ENCODE measurements at regions not wholly inside any gene's neighbourhood (a gene's known extent, or its start where the extent isn't known, plus 50 kb on each side); places are given as distances from the start of the nearest gene placed in this dataset.

DNA sequence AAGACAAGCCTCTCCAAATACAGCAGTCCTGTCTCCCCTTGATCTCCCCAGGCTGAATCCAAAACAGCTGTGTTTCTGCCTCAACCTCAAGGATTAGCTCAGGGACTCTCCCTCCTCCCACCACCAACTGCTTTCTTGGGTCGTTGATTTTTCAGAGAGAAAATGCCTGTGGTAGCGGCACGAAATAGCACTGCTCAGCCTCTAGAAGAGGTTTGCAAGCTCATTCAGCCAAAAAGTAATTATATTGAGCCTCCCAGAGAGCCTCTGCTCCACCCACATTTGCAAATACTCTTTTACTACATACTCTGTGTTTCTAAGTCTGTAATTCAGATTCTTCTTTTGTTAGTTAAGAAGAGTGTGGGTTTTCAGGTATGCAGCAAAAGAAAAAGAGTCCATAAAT, 396.4 kb upstream of the TNP1 start:
- Histone ChIP-seq H3K4me3 (ENCODE audit: low read depth, low read length) (no peak overlapping the region), H3K4me1 (ENCODE audit: control insufficient read depth, insufficient read depth, low read length) (no peaks in the 10 kb centered on the region), H3K36me3 (ENCODE audit: control insufficient read depth, insufficient read depth, low read length) (no peaks in the 10 kb centered on the region), H3K27me3 (ENCODE audit: control insufficient read depth, insufficient read depth, low read length) (no peaks in the 10 kb centered on the region), H3K9me3 (ENCODE audit: control insufficient read depth, insufficient read depth, low read length) (no peaks in the 10 kb centered on the region), H3K27ac (ENCODE audit: low read depth, low read length) (no peak overlapping the region)
- peak in 2 of 6 donors; percentile 44 to 75 for DNase-seq (ENCODE audit: low read depth in 4 of 6, low spot score in 6 of 6)
- WGBS (ENCODE audit: insufficient coverage): no CpG with 5 or more reads among the region's 3 CpGs

DNA sequence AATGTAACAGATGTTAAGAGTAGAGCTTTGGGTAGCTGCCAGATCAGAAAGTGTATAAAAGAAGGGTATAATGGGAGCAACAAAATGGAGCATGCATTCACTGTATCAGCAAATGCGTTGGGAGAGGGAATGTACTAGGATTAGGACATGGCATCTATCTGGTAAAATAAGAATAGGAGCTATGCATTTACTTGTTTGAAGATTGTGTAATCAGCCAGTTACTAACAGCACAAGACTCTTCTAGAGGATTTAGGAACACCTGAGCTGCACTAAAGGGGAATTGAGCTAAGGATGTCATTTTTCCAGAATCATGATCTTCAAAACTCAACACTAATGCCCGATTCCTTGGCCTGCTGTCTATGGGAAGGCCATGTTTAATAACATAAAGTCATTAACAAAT, 394.2 kb upstream of the TNP1 start:
- Histone ChIP-seq H3K9me3 (ENCODE audit: control insufficient read depth, insufficient read depth, low read length) (no peaks in the 10 kb centered on the region), H3K4me1 (ENCODE audit: control insufficient read depth, insufficient read depth, low read length) (peaks cover 10% of the 10 kb centered on the region), H3K36me3 (ENCODE audit: control insufficient read depth, insufficient read depth, low read length) (no peaks in the 10 kb centered on the region), H3K27me3 (ENCODE audit: control insufficient read depth, insufficient read depth, low read length) (no peaks in the 10 kb centered on the region), H3K4me3 (ENCODE audit: low read depth, low read length) (no peak overlapping the region), H3K27ac (ENCODE audit: low read depth, low read length) (no peak overlapping the region)
- WGBS (ENCODE audit: insufficient coverage): no CpG with 5 or more reads among the region's 2 CpGs
- peak in 1 of 6 donors; percentile 43 for DNase-seq (ENCODE audit: low read depth in 4 of 6, low spot score in 6 of 6)

DNA sequence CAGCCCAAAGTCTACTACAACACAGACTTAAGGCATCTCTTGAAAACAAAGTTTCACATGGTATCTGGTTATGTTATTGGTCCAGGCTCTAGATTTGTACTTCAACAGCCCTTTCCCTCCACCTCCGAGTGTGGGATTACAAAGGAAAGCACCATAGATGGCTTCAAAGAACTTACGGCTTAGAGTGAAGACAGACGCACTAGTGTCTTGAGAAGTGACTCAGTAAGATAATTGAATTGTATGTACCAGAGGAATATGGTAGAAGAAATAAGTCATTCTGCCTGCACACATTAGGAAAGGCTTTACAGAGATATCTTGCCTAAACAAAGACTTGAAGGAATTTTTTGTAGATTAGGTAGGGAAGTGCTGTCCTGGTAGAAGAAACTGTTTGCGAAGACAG, 392.3 kb upstream of the TNP1 start:
- WGBS (ENCODE audit: insufficient coverage): 100% methylated on average over 3 of the region's 4 CpGs

GRCh38 chr2:217250013-217250524, 390.2 kb upstream of the TNP1 start:
- Histone ChIP-seq H3K4me1 (ENCODE audit: control insufficient read depth, insufficient read depth, low read length) (peaks cover 28% of the 10 kb centered on the region), H3K27me3 (ENCODE audit: control insufficient read depth, insufficient read depth, low read length) (no peaks in the 10 kb centered on the region), H3K27ac (ENCODE audit: low read depth, low read length) (peak overlapping the region; percentile 54), H3K4me3 (ENCODE audit: low read depth, low read length) (no peak overlapping the region), H3K9me3 (ENCODE audit: control insufficient read depth, insufficient read depth, low read length) (no peaks in the 10 kb centered on the region), H3K36me3 (ENCODE audit: control insufficient read depth, insufficient read depth, low read length) (no peaks in the 10 kb centered on the region)
- WGBS (ENCODE audit: insufficient coverage): 20% methylated on average over 1 of the region's 4 CpGs
- DNase-seq (ENCODE audit: low read depth in 4 of 6, low spot score in 6 of 6): peak in 3 of 6 donors; percentile 33 to 88 (median 53)

More for the DNA sequence above, 392.3 kb upstream of the TNP1 start:
- DNase-seq (ENCODE audit: low read depth in 4 of 6, low spot score in 6 of 6): no peak
- Histone ChIP-seq H3K9me3 (ENCODE audit: control insufficient read depth, insufficient read depth, low read length) (no peaks in the 10 kb centered on the region), H3K36me3 (ENCODE audit: control insufficient read depth, insufficient read depth, low read length) (no peaks in the 10 kb centered on the region), H3K4me3 (ENCODE audit: low read depth, low read length) (no peak overlapping the region), H3K27ac (ENCODE audit: low read depth, low read length) (no peak overlapping the region), H3K27me3 (ENCODE audit: control insufficient read depth, insufficient read depth, low read length) (no peaks in the 10 kb centered on the region), H3K4me1 (ENCODE audit: control insufficient read depth, insufficient read depth, low read length) (peaks cover 28% of the 10 kb centered on the region)

DNA sequence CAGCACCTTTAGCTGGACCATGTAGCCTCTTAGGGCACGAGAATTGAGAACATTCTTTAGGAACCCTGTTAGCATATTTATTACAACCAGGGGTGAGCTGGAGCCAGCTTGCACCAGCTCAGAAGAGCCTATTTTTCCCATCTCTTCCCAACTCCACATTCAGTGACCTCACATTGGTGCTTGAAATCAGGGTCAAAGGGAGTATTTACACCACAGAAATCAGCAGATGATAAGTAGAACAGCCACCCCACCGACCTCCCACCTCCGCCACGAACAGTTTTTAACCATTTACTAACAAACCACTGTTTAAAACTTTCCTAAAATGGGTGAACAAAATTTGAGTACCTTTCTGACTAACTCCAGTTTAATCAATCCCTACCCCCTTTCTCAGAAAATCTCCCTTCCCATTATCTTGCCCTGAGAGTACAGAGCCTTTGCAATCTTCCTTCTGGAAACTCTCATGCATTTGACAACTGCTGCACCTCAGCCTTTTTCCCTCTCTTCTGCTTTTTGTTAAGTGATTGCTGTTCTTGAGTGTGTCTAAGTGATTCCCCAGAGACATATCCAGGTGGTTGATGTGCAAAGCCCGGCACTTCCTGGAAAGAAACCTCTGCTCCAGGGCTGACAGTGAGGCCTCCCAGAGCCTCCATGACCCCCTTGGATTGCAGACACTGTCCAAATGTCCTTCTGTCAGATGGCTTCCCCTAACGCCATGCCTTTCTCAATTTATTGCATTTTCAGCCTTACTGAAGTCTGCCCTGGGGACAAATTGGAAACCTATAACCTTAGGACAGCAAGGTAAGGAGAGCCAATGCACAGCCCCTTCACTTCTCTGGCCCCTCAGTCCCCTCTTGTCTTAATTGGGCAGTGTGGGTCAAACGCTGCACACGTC, 389.5 kb upstream of the TNP1 start:
- DNase-seq (ENCODE audit: low read depth in 4 of 6, low spot score in 6 of 6): peak in 1 of 6 donors; percentile 58
- no peaks in the 10 kb centered on the region for H3K9me3 ChIP-seq (ENCODE audit: control insufficient read depth, insufficient read depth, low read length)
- H3K36me3 ChIP-seq (ENCODE audit: control insufficient read depth, insufficient read depth, low read length): no peaks in the 10 kb centered on the region
- no peaks in the 10 kb centered on the region for H3K27me3 ChIP-seq (ENCODE audit: control insufficient read depth, insufficient read depth, low read length)
- WGBS (ENCODE audit: insufficient coverage): 48% methylated on average over 7 of the region's 8 CpGs
- no peak overlapping the region for H3K4me3 ChIP-seq (ENCODE audit: low read depth, low read length)
- H3K4me1 ChIP-seq (ENCODE audit: control insufficient read depth, insufficient read depth, low read length): peaks cover 28% of the 10 kb centered on the region
- H3K27ac ChIP-seq (ENCODE audit: low read depth, low read length): peak overlapping the region; percentile 80

GRCh38 chr2:217248312-217248935, 388.6 kb upstream of the TNP1 start:
- no peaks in the 10 kb centered on the region for H3K9me3 ChIP-seq (ENCODE audit: control insufficient read depth, insufficient read depth, low read length)
- no peak overlapping the region for H3K4me3 ChIP-seq (ENCODE audit: low read depth, low read length)
- H3K4me1 ChIP-seq (ENCODE audit: control insufficient read depth, insufficient read depth, low read length): peaks cover 28% of the 10 kb centered on the region
- 26% methylated on average over 8 of the region's 9 CpGs for WGBS (ENCODE audit: insufficient coverage)
- peak overlapping the region; percentile 80 for H3K27ac ChIP-seq (ENCODE audit: low read depth, low read length)
- peak; percentile 75 to 97 (median 87) for DNase-seq (ENCODE audit: low read depth in 4 of 6, low spot score in 6 of 6)
- no peaks in the 10 kb centered on the region for H3K27me3 ChIP-seq (ENCODE audit: control insufficient read depth, insufficient read depth, low read length)
- no peaks in the 10 kb centered on the region for H3K36me3 ChIP-seq (ENCODE audit: control insufficient read depth, insufficient read depth, low read length)

DNA sequence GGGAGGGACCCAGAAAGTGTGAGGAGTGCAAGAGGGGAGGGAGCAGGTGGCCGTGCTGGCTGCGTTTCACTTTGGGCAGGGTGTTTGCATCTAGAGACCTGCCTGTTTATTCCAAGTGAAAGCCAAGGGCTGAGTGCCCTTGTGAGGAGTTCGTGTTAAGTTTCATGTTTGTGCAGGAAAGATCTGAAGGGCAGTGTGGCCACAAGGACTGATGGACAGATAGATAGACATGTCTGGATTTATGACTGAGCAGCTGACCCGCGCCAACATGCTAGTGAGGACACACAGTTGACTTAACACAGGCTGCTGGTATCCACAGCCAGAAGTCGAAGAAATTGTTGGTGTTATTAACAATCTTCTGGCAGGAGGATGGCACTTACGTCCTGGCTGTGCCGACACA, 387.6 kb upstream of the TNP1 start:
- Histone ChIP-seq H3K9me3 (ENCODE audit: control insufficient read depth, insufficient read depth, low read length) (no peaks in the 10 kb centered on the region), H3K4me3 (ENCODE audit: low read depth, low read length) (no peak overlapping the region), H3K36me3 (ENCODE audit: control insufficient read depth, insufficient read depth, low read length) (no peaks in the 10 kb centered on the region), H3K27me3 (ENCODE audit: control insufficient read depth, insufficient read depth, low read length) (no peaks in the 10 kb centered on the region), H3K27ac (ENCODE audit: low read depth, low read length) (peak overlapping the region; percentile 80), H3K4me1 (ENCODE audit: control insufficient read depth, insufficient read depth, low read length) (peaks cover 28% of the 10 kb centered on the region)
- DNase-seq (ENCODE audit: low read depth in 4 of 6, low spot score in 6 of 6): peak in 1 of 6 donors; percentile 32
- WGBS (ENCODE audit: insufficient coverage): 79% methylated on average over 8 of the region's 8 CpGs

GRCh38 chr2:217246108-217246507, 386.2 kb upstream of the TNP1 start:
- Histone ChIP-seq H3K4me3 (ENCODE audit: low read depth, low read length) (no peak overlapping the region), H3K27ac (ENCODE audit: low read depth, low read length) (no peak overlapping the region), H3K4me1 (ENCODE audit: control insufficient read depth, insufficient read depth, low read length) (peaks cover 28% of the 10 kb centered on the region), H3K9me3 (ENCODE audit: control insufficient read depth, insufficient read depth, low read length) (no peaks in the 10 kb centered on the region), H3K27me3 (ENCODE audit: control insufficient read depth, insufficient read depth, low read length) (no peaks in the 10 kb centered on the region), H3K36me3 (ENCODE audit: control insufficient read depth, insufficient read depth, low read length) (no peaks in the 10 kb centered on the region)
- no CpG with 5 or more reads among the region's 6 CpGs for WGBS (ENCODE audit: insufficient coverage)
- no peak for DNase-seq (ENCODE audit: low read depth in 4 of 6, low spot score in 6 of 6)

DNA sequence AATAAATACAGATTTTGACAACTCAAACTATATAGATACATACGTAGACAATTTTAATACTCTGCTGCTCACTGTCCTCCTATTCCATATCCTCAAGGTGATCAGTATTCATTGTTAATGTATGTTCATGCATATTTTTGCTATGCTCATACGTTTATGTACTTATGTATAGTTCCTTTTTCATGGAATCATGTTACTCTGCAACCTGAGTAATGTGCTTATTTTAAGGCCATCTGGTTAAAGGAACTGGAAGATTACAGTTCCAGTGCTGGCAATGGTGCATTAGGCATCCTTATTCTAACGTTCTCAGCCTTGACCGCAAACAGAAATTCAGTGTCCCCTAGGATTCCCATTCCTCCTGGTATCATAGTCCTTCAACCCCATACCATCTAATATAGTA, 385.0 kb upstream of the TNP1 start:
- Histone ChIP-seq H3K27ac (ENCODE audit: low read depth, low read length) (no peak overlapping the region), H3K9me3 (ENCODE audit: control insufficient read depth, insufficient read depth, low read length) (no peaks in the 10 kb centered on the region), H3K4me1 (ENCODE audit: control insufficient read depth, insufficient read depth, low read length) (peaks cover 25% of the 10 kb centered on the region), H3K36me3 (ENCODE audit: control insufficient read depth, insufficient read depth, low read length) (no peaks in the 10 kb centered on the region), H3K4me3 (ENCODE audit: low read depth, low read length) (no peak overlapping the region), H3K27me3 (ENCODE audit: control insufficient read depth, insufficient read depth, low read length) (no peaks in the 10 kb centered on the region)
- DNase-seq (ENCODE audit: low read depth in 4 of 6, low spot score in 6 of 6): no peak
- 81% methylated on average over 2 of the region's 4 CpGs for WGBS (ENCODE audit: insufficient coverage)

Data from spinal cord (tissue), 9 donors.